Activated naive CD8-positive, alpha-beta T cell treated with anti-CD3 and anti-CD28 coated beads for 36 hours (primary cell): ENCODE measurements at regions not wholly inside any gene's neighbourhood (a gene's known extent, or its start where the extent isn't known, plus 50 kb on each side); places are given as distances from the start of the nearest gene placed in this dataset.
A peak's percentile ranks its signal among the peaks of the same experiment; 100 is the strongest.
"Not testable (repeated sequence)": the region's sequence is repeated elsewhere in the genome, so short reads cannot be mapped to it uniquely, and the experiment has no call there.

Source experiments
- DNase-seq: peaks from one replicate; pipeline ENCODE4 v3.0.0; 2021
- H3K27ac Mint-ChIP-seq: one replicate; pipeline ENCODE4 v1.8.0; 2022; ENCODE audit warnings: mild to moderate bottlenecking, moderate library complexity, mixed read lengths
- H3K27me3 Mint-ChIP-seq: one replicate; pipeline ENCODE4 v1.8.0; 2022; ENCODE audit warnings: mild to moderate bottlenecking, mixed read lengths
- H3K36me3 Mint-ChIP-seq: one replicate; pipeline ENCODE4 v1.8.0; 2021; ENCODE audit warnings: mild to moderate bottlenecking, mixed read lengths
- H3K4me1 Mint-ChIP-seq: one replicate; pipeline ENCODE4 v1.8.0; 2021; ENCODE audit warnings: mixed read lengths
- H3K4me3 Mint-ChIP-seq: one replicate; pipeline ENCODE4 v1.8.0; 2022; ENCODE audit warnings: mild to moderate bottlenecking, moderate library complexity, mixed read lengths
- H3K9me3 Mint-ChIP-seq: one replicate; pipeline ENCODE4 v1.8.0; 2022; ENCODE audit warnings: mixed read lengths

GRCh38 chr5:1636208-1636770 is 112.5 kb upstream of the LPCAT1 start:
- Mint-ChIP-seq H3K27ac (peak overlapping the region; percentile 63), H3K4me1 (peaks cover 28% of the 10 kb centered on the region)
- H3K9me3 Mint-ChIP-seq, H3K36me3 Mint-ChIP-seq, H3K4me3 Mint-ChIP-seq, H3K27me3 Mint-ChIP-seq, DNase-seq: not testable (repeated sequence)

DNA sequence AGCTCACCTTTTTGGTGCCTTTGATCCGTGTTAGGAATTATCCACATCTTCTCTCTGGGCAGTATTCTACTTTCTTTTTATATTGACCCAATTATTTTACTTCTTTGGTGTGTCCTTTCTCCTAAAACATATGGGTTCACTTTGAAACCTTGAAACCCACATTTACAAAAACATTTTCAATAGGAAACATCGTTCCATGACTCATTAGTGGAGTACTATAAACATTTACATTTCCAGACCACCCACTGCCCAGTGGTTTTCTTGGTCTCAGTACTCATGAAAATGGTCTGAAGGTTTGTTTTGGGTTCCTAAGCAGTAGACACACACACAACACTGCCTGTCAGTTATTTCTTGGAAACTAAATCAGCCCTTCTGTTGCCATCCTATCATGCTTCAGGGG is 111.7 kb upstream of the LPCAT1 start:
- DNase-seq, H3K9me3 Mint-ChIP-seq, H3K36me3 Mint-ChIP-seq, H3K27me3 Mint-ChIP-seq: not testable (repeated sequence)
- H3K27ac Mint-ChIP-seq = peak overlapping the region; percentile 64
- peak overlapping the region; percentile 46 for H3K4me3 Mint-ChIP-seq
- H3K4me1 Mint-ChIP-seq = peaks cover 33% of the 10 kb centered on the region

- peaks cover 41% of the 10 kb centered on the region for H3K4me1 Mint-ChIP-seq
Measured at GRCh38 chr5:1634337-1634661, 110.5 kb upstream of the LPCAT1 start.

DNA sequence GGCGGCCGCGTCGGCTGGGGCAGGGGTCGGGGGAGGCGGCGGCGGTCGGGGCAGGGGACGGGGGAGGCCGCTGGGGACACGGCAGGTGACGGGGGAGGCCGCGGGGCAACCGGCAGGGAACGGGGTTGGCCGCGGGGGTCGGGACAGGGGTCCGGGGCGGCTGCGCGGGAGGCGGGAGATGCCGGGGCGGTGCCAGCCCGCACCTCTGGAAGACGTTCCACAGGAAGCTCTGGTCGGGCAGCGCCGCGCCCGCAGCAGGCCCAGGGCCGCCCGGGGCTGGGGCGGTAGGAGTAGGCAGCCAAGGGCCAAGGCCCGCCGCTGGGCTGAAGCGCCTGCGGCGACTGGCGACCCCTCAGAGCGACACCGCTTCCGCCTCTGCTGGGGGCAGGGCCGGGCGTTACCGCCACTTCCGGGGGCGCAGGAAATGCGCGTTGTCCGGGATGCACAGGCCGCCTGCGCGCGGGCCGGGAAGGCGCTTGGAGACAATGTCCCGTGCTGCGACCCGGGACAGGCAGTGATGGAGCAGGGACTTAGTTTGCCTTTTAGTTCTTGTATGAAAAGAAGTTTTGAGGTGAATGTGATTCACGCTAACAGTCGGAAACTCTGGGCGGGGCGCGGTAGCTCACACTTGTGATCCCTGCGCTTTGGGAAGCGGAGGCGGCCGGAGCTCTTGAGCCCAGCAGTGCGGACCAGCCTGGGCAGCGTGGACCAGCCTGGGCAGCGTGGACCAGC is 110.0 kb upstream of the LPCAT1 start:
- Mint-ChIP-seq H3K36me3 (peaks cover 8% of the 10 kb centered on the region), H3K4me3 (peak overlapping the region; percentile 91), H3K27ac (peak overlapping the region; percentile 95), H3K27me3 (no peaks in the 10 kb centered on the region), H3K9me3 (no peaks in the 10 kb centered on the region), H3K4me1 (peaks cover 41% of the 10 kb centered on the region)
- peak; percentile 89 for DNase-seq

More at GRCh38 chr5:1634337-1634661, 110.5 kb upstream of the LPCAT1 start:
- Mint-ChIP-seq H3K27me3 (no peaks in the 10 kb centered on the region), H3K9me3 (no peaks in the 10 kb centered on the region), H3K4me3 (peak overlapping the region; percentile 91), H3K36me3 (peaks cover 8% of the 10 kb centered on the region), H3K27ac (peak overlapping the region; percentile 95)
- DNase-seq = no peak

DNA sequence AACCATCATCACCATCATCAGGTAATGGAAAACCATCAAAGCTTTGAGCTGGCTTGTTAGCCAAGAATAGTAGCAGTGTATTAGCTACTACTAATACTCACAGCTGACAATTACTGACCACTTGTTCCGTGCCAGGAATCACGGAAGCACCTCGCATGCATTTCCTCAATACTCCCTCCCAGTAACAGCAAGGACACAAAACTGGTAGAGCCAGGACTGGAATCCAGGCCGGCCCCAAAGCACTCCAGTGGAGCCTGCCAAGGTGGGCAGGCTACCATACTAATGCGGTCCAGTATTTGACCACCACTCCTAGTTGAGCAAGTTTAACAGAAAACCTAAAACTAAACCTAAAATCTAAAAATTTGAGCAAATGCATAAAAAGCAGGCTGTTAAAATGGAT is 107.2 kb upstream of the LPCAT1 start:
- H3K36me3 Mint-ChIP-seq, H3K4me3 Mint-ChIP-seq, H3K9me3 Mint-ChIP-seq, H3K27ac Mint-ChIP-seq, DNase-seq, H3K27me3 Mint-ChIP-seq: not testable (repeated sequence)
- peaks cover 40% of the 10 kb centered on the region for H3K4me1 Mint-ChIP-seq

DNA sequence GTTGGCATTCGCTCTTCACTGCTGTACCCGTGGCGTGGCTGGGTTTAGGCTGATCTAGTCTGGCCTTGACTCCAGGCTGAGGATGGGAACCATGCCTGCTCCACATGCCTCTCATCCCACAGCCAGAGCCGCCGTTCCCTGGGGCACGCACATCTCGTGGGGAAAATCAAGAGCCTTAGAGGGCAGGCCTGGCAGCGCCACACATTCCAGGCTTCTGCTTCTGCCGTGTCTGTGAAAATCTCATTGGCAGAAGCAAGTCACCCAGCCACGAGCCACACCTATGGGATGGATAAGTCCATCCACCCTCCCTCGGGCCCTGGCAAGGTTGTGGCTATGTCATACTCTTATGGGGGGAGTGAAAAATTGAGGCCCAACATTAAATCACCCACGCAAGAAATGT is 102.6 kb upstream of the LPCAT1 start:
- DNase-seq, H3K27ac Mint-ChIP-seq, H3K36me3 Mint-ChIP-seq, H3K27me3 Mint-ChIP-seq, H3K4me3 Mint-ChIP-seq, H3K9me3 Mint-ChIP-seq: not testable (repeated sequence)
- H3K4me1 Mint-ChIP-seq = peaks cover 17% of the 10 kb centered on the region

DNA sequence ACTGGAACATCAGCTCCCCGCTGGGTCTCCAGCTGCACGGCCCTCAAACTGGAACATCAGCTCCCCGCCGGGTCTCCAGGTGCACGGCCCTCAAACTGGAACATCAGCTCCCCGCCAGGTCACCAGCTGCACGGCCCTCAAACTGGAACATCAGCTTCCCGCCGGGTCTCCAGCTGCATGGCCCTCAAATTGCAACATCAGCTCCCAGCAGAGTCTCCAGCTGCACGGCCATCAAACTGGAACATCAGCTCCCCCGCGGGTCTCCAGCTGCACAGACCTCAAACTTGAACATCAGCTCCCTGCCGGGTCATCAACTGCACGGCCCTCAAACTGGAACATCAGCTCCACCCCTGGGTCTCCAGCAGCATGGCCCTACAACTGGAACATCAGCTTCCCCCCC is 95.8 kb upstream of the LPCAT1 start:
- H3K4me1 Mint-ChIP-seq, H3K27ac Mint-ChIP-seq, H3K9me3 Mint-ChIP-seq, H3K27me3 Mint-ChIP-seq, DNase-seq, H3K4me3 Mint-ChIP-seq: not testable (repeated sequence)
- peaks cover 16% of the 10 kb centered on the region for H3K36me3 Mint-ChIP-seq

DNA sequence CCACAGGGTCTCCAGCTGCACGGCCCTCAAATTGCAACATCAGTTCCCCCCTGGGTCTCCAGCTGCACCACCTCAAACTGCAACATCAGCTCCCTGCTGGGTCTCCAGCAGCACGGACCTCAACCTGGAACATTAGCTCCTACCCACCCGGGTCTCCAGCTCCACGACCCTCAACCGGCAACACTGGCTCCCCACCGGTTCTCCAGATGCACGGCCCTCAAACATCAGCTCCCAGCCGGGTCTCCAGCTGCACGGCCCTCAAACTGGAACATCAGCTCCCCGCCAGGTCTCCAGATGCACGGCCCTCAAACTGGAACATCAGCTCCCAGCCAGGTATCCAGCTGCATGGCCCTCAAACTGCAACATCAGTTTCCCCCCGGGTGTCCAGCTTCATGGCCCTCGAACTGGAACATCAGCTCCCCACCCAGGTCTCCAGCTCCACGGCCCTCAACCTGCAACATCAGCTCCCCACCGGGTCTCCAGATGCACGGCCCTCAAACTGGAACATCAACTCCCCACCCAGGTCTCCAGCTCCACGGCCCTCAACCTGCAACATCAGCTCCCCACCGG is 94.6 kb upstream of the LPCAT1 start:
- not testable (repeated sequence) for H3K27ac Mint-ChIP-seq, DNase-seq, H3K9me3 Mint-ChIP-seq, H3K4me1 Mint-ChIP-seq, H3K27me3 Mint-ChIP-seq, H3K4me3 Mint-ChIP-seq
- H3K36me3 Mint-ChIP-seq = peaks cover 12% of the 10 kb centered on the region

DNA sequence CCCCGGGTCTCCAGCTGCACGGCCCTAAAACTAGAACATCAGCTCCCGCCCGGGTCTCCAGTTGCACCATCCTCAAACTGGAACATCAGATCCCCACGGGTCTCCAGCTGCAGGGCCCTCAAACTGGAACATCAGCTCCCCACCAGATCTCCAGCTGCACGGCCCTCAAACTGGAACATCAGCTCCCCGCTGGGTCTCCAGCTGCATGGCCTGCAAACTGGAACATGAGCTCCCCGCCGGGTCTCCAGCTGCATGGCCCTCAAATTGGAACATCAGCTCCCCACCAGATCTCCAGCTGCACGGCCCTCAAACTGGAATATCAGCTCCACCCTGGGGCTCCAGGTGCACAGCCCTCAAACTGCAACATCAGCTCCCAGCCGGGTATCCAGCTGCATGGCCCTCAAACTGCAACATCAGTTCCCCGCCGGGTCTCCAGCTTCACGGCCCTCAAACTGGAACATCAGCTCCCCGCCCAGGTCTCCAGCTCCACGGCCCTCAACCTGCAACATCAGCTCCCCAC is 93.5 kb upstream of the LPCAT1 start:
- H3K36me3 Mint-ChIP-seq = peaks cover 19% of the 10 kb centered on the region
- DNase-seq = not testable (repeated sequence)

GRCh38 chr5:1613515-1613914 is 89.8 kb upstream of the LPCAT1 start:
- H3K27me3 Mint-ChIP-seq, H3K27ac Mint-ChIP-seq: not testable (repeated sequence)

More for the DNA sequence above, 93.5 kb upstream of the LPCAT1 start:
- H3K4me3 Mint-ChIP-seq, H3K9me3 Mint-ChIP-seq, H3K27ac Mint-ChIP-seq, H3K27me3 Mint-ChIP-seq, H3K4me1 Mint-ChIP-seq: not testable (repeated sequence)

DNA sequence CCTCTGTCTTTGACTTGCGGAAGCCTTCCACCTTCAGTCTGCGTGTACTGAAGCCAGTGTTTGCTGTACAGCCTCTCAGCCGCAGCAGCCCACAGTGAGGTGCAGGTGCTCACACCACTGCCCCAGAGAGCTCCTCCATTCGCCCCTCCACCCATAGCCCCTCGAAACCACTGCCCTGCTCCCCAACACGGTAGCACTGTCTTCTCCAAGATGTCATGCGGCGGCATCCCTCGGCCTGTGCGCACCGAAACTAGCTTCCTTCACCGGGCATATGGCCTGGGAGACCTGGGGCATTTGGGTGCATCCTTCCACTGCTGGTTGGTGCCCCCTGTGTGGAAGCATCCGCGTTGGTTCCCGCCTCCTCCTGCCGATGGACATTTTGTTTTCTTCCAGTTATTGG is 86.8 kb upstream of the LPCAT1 start:
- not testable (repeated sequence) for H3K4me3 Mint-ChIP-seq, H3K27me3 Mint-ChIP-seq, H3K27ac Mint-ChIP-seq, H3K9me3 Mint-ChIP-seq, DNase-seq
- peaks cover 13% of the 10 kb centered on the region for H3K4me1 Mint-ChIP-seq
- peaks cover 11% of the 10 kb centered on the region for H3K36me3 Mint-ChIP-seq

More at GRCh38 chr5:1613515-1613914, 89.8 kb upstream of the LPCAT1 start:
- DNase-seq, H3K4me1 Mint-ChIP-seq, H3K4me3 Mint-ChIP-seq, H3K9me3 Mint-ChIP-seq: not testable (repeated sequence)
- peaks cover 15% of the 10 kb centered on the region for H3K36me3 Mint-ChIP-seq

- H3K27me3 Mint-ChIP-seq, H3K9me3 Mint-ChIP-seq, H3K36me3 Mint-ChIP-seq, H3K4me3 Mint-ChIP-seq, H3K27ac Mint-ChIP-seq, DNase-seq: not testable (repeated sequence)
- H3K4me1 Mint-ChIP-seq = peaks cover 13% of the 10 kb centered on the region
Measured at GRCh38 chr5:1609111-1609510, 85.4 kb upstream of the LPCAT1 start.

GRCh38 chr5:1608336-1608735 is 84.6 kb upstream of the LPCAT1 start:
- DNase-seq, H3K4me3 Mint-ChIP-seq, H3K27ac Mint-ChIP-seq: not testable (repeated sequence)

DNA sequence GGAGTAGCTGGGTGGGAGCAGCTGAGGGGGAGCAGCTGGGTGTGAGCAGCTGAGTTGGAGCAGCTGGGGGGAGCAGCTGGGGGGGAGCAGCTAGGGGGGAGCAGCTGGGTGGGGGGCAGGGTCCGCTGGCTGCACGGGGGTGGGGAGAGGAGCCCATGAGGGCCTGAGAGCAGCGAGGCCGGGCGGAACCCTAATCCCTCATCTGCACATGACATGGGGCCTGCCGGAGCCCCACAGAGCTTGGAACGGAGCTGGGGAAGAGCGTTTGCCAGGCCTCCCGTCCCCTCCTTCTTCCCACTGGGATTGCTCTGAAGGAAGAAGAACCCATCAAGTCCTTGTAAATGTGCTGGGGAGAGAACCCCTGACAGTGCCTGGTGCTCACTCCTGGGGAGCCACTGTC is 83.2 kb upstream of the LPCAT1 start:
- peaks cover 13% of the 10 kb centered on the region for H3K4me1 Mint-ChIP-seq

More at GRCh38 chr5:1608336-1608735, 84.6 kb upstream of the LPCAT1 start:
- H3K4me1 Mint-ChIP-seq = peaks cover 13% of the 10 kb centered on the region
- not testable (repeated sequence) for H3K9me3 Mint-ChIP-seq, H3K36me3 Mint-ChIP-seq, H3K27me3 Mint-ChIP-seq

GRCh38 chr5:1603916-1604315 is 80.2 kb upstream of the LPCAT1 start:
- not testable (repeated sequence) for H3K36me3 Mint-ChIP-seq, DNase-seq, H3K4me3 Mint-ChIP-seq, H3K9me3 Mint-ChIP-seq, H3K27ac Mint-ChIP-seq, H3K27me3 Mint-ChIP-seq
- peaks cover 17% of the 10 kb centered on the region for H3K4me1 Mint-ChIP-seq

More for the DNA sequence above, 83.2 kb upstream of the LPCAT1 start:
- not testable (repeated sequence) for H3K9me3 Mint-ChIP-seq, DNase-seq, H3K4me3 Mint-ChIP-seq, H3K27ac Mint-ChIP-seq, H3K27me3 Mint-ChIP-seq, H3K36me3 Mint-ChIP-seq

DNA sequence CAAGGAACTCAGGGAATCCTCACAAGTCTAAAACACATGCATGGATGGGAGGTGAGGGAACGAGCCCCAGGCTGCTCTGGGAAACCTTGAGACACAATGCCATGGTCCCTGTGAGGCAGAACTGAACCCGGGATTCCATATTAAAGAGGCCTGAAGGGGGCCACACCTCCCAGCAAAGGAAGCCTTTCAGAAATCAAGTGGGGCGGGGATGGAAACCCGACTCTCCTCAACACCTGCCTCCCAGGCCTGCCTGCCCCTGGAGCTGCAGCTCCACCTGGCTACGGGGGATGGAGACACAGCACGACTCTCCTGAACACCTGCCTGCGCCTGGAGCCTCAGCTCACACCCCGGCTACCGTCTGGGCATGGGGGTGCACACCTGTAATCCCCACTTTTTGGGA is 77.8 kb upstream of the LPCAT1 start:
- not testable (repeated sequence) for H3K36me3 Mint-ChIP-seq, H3K9me3 Mint-ChIP-seq, H3K4me3 Mint-ChIP-seq, H3K27me3 Mint-ChIP-seq, H3K27ac Mint-ChIP-seq
- peaks cover 11% of the 10 kb centered on the region for H3K4me1 Mint-ChIP-seq
- DNase-seq = peak; percentile 26
